Uterus (tissue), 3 donors: ENCODE measurements at regions not wholly inside any gene's neighbourhood (a gene's known extent, or its start where the extent isn't known, plus 50 kb on each side); places are given as distances from the start of the nearest gene placed in this dataset.

Experiments
- DNase-seq, 2 donors: peaks; one replicate each; pipeline ENCODE4 v3.0.0-alpha.2; 2019 to 2020
- H3K27ac ChIP-seq, 2 donors: fragments of 200-600 bp; sonication (generic); 1 replicate in 1 of 2; 2 replicates in 1 of 2; pipeline ENCODE4 v1.5.1; 2016 to 2018
- H3K27me3 ChIP-seq, 2 donors: fragments of 200-600 bp; sonication (generic); one replicate each; pipeline ENCODE4 v1.5.1; 2018 to 2019; ENCODE audit warnings: control low read depth in 1 of 2
- H3K36me3 ChIP-seq, 2 donors: fragments of 200-600 bp; sonication (generic); one replicate each; pipeline ENCODE4 v1.5.1; 2019; ENCODE audit warnings: control low read depth in 1 of 2
- H3K4me1 ChIP-seq, 2 donors: fragments of 200-600 bp; sonication (generic); one replicate each; pipeline ENCODE4 v1.5.1; 2018 to 2019; ENCODE audit warnings: control low read depth in 1 of 2
- H3K4me3 ChIP-seq, 2 donors: fragments of 200-600 bp; sonication (generic); 1 replicate in 1 of 2; 2 replicates in 1 of 2; pipeline ENCODE4 v1.5.1; 2018 to 2019; ENCODE audit warnings: mild to moderate bottlenecking in 1 of 2
- H3K9me3 ChIP-seq, 2 donors: fragments of 200-600 bp; sonication (generic); one replicate each; pipeline ENCODE4 v1.5.1; 2019; ENCODE audit warnings: control low read depth in 1 of 2
- POLR2A ChIP-seq, 2 donors: fragments of 450-650 bp; IDR thresholded peaks; one replicate each; pipeline ENCODE4 v1.6.1; 2016; ENCODE audit warnings: antibody characterized with exemption in 2 of 2, mild to moderate bottlenecking in 1 of 2, moderate library complexity in 1 of 2
- intact Hi-C: fragments of 100-400 bp; cut with DNase I; formaldehyde crosslinking; loops from one replicate; pipeline ENCODE4 v1.15.1; 2023; ENCODE audit warnings: low total_unique reads
- TF ChIP-seq, protein P1 (sequence below), 4 experiments: fragments of 200-600 bp in 2 of 4; fragments of 450-650 bp in 2 of 4; sonication (generic) in 2 of 4; IDR thresholded peaks; one replicate each; pipeline ENCODE4 v1.5.1; 2016 to 2019; ENCODE audit warnings: antibody characterized with exemption in 4 of 4, mild to moderate bottlenecking in 2 of 4, moderate library complexity in 1 of 4
- donor health status: DM: yes; HTN: yes; CAD: no.

DNA sequence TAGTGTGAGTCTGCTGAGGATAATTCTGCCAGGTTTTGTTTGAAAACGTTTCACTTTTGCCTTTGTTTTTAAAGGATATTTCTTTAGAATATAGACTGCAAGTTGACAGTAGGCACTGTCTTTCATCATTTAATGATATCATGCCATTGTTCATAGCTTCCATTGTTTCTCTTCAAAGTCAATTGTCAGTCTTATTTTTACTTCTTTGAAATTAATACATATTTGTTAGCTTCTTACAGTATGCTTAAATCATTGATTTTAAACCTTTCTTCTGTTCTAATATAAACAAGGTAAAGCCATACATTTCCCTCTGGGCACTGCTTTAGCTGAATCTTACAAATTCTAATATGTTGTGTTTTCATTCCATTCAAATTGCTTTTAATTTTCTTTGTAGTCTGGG, 62.3 kb upstream of the PARVA start:
- intact Hi-C loops = no loop called here
- Histone ChIP-seq H3K4me3 (no peak overlapping the region), H3K27ac (no peak overlapping the region), H3K9me3 (no peaks in the 10 kb centered on the region), H3K36me3 (no peaks in the 10 kb centered on the region), H3K4me1 (peaks cover 0 to 7% of the 10 kb centered on the region in 2 donors), H3K27me3 (no peaks in the 10 kb centered on the region)
- TF ChIP-seq, protein P1, sequence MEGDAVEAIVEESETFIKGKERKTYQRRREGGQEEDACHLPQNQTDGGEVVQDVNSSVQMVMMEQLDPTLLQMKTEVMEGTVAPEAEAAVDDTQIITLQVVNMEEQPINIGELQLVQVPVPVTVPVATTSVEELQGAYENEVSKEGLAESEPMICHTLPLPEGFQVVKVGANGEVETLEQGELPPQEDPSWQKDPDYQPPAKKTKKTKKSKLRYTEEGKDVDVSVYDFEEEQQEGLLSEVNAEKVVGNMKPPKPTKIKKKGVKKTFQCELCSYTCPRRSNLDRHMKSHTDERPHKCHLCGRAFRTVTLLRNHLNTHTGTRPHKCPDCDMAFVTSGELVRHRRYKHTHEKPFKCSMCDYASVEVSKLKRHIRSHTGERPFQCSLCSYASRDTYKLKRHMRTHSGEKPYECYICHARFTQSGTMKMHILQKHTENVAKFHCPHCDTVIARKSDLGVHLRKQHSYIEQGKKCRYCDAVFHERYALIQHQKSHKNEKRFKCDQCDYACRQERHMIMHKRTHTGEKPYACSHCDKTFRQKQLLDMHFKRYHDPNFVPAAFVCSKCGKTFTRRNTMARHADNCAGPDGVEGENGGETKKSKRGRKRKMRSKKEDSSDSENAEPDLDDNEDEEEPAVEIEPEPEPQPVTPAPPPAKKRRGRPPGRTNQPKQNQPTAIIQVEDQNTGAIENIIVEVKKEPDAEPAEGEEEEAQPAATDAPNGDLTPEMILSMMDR (IDR thresholded peaks at IDR 0.05) = no peak
- TF ChIP-seq POLR2A (IDR thresholded peaks at IDR 0.05) = no peak
- DNase-seq = no peak

DNA sequence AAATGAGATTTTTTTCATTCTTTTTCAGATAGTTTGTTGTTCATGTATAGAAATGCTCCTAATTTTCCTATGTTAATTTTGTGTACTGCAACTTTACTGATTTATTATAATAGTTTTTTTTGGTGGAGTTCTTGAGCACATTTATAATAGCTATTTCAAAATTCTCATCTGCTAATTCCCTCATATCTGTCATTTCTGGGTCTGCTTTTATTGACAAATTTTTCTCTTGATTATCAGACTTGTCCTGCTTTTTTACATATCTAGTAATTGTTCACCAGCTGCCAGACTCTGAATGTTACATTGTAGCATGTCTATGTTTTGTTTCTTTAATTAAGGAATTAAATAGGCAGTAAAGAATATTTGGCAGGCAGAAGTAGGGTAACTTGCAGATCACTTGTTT, 60.9 kb upstream of the PARVA start:
- intact Hi-C loops = no loop called here
- Histone ChIP-seq H3K9me3 (no peaks in the 10 kb centered on the region), H3K27ac (no peak overlapping the region), H3K36me3 (no peaks in the 10 kb centered on the region), H3K27me3 (no peaks in the 10 kb centered on the region), H3K4me1 (peaks cover 0 to 7% of the 10 kb centered on the region in 2 donors), H3K4me3 (no peak overlapping the region)
- no peak for DNase-seq
- TF ChIP-seq POLR2A (IDR thresholded peaks at IDR 0.05) = no peak
- TF ChIP-seq, protein P1 (IDR thresholded peaks at IDR 0.05) = no peak

DNA sequence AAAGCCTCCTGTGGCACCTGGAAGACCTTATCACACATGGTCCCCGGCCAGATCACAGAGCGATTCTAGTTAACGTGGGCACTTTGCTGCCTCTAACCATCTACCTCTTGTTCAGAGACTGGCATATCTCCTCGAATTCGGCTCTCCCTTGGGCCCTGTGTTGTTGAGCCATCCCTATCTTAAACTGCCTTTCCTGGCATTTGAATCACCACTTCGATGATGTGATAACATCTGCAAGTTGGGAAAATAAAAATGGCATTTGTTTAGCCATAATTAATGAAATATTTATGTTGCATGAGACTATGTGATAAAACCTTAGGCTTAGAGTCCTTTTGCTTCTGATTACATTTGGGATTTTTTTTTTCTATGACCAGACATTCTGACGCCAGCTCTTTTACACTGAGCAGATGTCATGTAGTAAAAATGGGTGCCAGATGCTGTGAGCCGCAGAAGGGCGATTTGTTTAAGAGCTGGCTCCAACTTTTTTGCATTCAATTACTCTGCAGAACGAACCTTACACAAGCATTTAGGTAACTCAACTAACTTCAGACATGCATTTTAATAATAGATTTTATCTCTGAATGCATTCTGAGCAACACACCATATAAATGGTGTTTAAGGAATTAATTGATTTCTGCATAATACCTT, 58.5 kb upstream of the PARVA start:
- H3K4me3 ChIP-seq = no peak overlapping the region
- TF ChIP-seq, protein P1 (IDR thresholded peaks at IDR 0.05) = no peak
- no peak for TF ChIP-seq POLR2A (IDR thresholded peaks at IDR 0.05)
- H3K27me3 ChIP-seq = no peaks in the 10 kb centered on the region
- intact Hi-C loops = no loop called here
- H3K27ac ChIP-seq = peak overlapping the region; percentile 37 to 53
- H3K36me3 ChIP-seq = no peaks in the 10 kb centered on the region
- H3K4me1 ChIP-seq = peaks cover 0 to 7% of the 10 kb centered on the region in 2 donors
- no peaks in the 10 kb centered on the region for H3K9me3 ChIP-seq
- peak in 1 of 2 donors; percentile 52 for DNase-seq

DNA sequence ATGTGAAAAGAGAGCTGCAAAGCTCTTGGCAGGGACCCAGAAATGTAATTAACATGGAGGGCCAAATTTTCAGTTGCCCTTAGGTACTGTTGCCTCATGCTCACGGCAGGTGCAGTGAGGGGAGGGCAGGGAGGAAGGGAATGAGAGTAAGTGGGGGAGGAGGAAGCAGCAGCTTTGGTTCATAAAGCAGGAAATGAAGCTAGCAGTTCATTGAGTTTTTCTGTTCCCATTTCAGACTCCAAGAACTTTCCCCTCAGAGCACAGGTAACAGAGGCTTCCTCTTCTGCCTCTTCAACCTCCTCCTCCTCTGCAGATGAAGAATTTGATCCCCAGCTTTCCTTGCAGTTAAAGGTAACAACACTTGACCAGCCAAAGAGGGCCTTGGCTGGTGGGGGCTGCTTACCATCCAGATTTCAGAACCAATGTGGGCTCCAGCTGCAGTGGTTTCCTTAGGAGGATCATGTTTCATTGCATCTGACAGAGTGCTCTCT, 57.9 kb upstream of the PARVA start:
- H3K36me3 ChIP-seq = no peaks in the 10 kb centered on the region
- H3K4me3 ChIP-seq = no peak overlapping the region
- H3K27me3 ChIP-seq = no peaks in the 10 kb centered on the region
- TF ChIP-seq, protein P1 (IDR thresholded peaks at IDR 0.05) = no peak
- TF ChIP-seq POLR2A (IDR thresholded peaks at IDR 0.05) = no peak
- no peak for DNase-seq
- H3K9me3 ChIP-seq = no peaks in the 10 kb centered on the region
- peak overlapping the region; percentile 13 to 28 for H3K27ac ChIP-seq
- intact Hi-C loops = no loop called here
- peaks cover 0 to 7% of the 10 kb centered on the region in 2 donors for H3K4me1 ChIP-seq

DNA sequence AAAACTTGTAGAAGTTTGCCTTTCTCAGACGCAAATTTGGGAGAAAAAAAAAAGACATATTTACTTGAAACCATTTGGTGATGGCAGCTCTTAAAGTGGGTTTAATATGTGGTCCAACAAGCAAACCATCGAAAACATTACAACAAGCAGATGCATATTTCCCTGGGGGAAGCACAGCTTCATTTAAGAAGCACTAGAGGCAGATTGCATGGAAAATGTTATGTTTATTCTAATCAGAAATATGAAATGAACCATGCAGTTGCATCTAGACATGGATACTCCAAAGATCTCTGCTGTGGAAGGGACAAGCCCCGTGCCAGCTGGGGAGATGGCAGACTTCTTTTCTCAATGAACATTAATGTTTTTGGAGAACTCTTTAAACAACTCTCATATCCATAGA, 57.4 kb upstream of the PARVA start:
- intact Hi-C loops = no loop called here
- TF ChIP-seq, protein P1 (IDR thresholded peaks at IDR 0.05) = no peak
- no peak for TF ChIP-seq POLR2A (IDR thresholded peaks at IDR 0.05)
- no peaks in the 10 kb centered on the region for H3K27me3 ChIP-seq
- H3K9me3 ChIP-seq = no peaks in the 10 kb centered on the region
- peak overlapping the region in 1 of 2 donors; percentile 13 for H3K27ac ChIP-seq
- DNase-seq = no peak
- no peak overlapping the region for H3K4me3 ChIP-seq
- H3K4me1 ChIP-seq = peaks cover 0 to 7% of the 10 kb centered on the region in 2 donors
- no peaks in the 10 kb centered on the region for H3K36me3 ChIP-seq
